Panc1 (cell line): ENCODE measurements at regions not wholly inside any gene's neighbourhood (a gene's known extent, or its start where the extent isn't known, plus 50 kb on each side); places are given as distances from the start of the nearest gene placed in this dataset.

Experiments
- POLR2AphosphoS5 ChIP-seq: IDR thresholded peaks from 2 replicates; pipeline ENCODE4 v1.6.1; 2012; ENCODE audit warnings: mild to moderate bottlenecking, low read depth, low read length, moderate library complexity
- SIN3A ChIP-seq: IDR thresholded peaks from 2 replicates; pipeline ENCODE4 v1.6.1; 2012; ENCODE audit warnings: low read depth, mild to moderate bottlenecking, low read length, moderate library complexity, borderline replicate concordance; ENCODE audit not compliant: insufficient read depth
- TCF7L2 ChIP-seq: IDR thresholded peaks from 2 replicates; pipeline ENCODE4 v1.6.1; 2011; ENCODE audit warnings: mild to moderate bottlenecking, low read depth, low read length, inconsistent platforms
- TF ChIP-seq, protein P1 (sequence below): fragments of 450-650 bp; IDR thresholded peaks from 2 replicates; pipeline ENCODE4 v1.5.1; 2017; ENCODE audit warnings: mild to moderate bottlenecking
- TF ChIP-seq, protein P2 (sequence below), 2 experiments: IDR thresholded peaks; 2 replicates each; pipeline ENCODE4 v1.6.1; 2011 to 2012; ENCODE audit warnings: low read depth in 2 of 2, control low read depth in 1 of 2, low read length in 1 of 2, mild to moderate bottlenecking in 1 of 2, moderate library complexity in 1 of 2; ENCODE audit not compliant: insufficient read depth in 1 of 2

DNA sequence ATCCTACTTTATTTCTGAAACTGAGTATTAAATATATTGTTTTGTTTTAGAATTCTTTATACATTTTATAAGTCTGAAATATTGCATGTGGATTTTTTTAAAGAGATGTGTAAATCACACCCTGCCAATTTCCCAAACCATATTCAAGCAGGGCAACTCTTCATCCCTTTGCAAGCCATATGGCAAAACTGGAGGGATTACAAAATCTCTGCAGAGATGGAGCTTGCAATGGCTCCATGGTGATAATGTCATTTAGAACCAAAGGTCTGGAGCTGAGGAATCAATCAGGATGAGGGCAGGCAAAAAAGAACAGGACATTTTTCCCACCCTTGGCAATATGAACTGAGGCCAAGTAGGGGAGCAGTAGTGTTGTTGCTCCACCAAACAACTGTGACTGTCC is 173.4 kb downstream of the BMP4 start:
- TF ChIP-seq, protein P1, sequence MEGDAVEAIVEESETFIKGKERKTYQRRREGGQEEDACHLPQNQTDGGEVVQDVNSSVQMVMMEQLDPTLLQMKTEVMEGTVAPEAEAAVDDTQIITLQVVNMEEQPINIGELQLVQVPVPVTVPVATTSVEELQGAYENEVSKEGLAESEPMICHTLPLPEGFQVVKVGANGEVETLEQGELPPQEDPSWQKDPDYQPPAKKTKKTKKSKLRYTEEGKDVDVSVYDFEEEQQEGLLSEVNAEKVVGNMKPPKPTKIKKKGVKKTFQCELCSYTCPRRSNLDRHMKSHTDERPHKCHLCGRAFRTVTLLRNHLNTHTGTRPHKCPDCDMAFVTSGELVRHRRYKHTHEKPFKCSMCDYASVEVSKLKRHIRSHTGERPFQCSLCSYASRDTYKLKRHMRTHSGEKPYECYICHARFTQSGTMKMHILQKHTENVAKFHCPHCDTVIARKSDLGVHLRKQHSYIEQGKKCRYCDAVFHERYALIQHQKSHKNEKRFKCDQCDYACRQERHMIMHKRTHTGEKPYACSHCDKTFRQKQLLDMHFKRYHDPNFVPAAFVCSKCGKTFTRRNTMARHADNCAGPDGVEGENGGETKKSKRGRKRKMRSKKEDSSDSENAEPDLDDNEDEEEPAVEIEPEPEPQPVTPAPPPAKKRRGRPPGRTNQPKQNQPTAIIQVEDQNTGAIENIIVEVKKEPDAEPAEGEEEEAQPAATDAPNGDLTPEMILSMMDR = no peak
- TF ChIP-seq, protein P2, sequence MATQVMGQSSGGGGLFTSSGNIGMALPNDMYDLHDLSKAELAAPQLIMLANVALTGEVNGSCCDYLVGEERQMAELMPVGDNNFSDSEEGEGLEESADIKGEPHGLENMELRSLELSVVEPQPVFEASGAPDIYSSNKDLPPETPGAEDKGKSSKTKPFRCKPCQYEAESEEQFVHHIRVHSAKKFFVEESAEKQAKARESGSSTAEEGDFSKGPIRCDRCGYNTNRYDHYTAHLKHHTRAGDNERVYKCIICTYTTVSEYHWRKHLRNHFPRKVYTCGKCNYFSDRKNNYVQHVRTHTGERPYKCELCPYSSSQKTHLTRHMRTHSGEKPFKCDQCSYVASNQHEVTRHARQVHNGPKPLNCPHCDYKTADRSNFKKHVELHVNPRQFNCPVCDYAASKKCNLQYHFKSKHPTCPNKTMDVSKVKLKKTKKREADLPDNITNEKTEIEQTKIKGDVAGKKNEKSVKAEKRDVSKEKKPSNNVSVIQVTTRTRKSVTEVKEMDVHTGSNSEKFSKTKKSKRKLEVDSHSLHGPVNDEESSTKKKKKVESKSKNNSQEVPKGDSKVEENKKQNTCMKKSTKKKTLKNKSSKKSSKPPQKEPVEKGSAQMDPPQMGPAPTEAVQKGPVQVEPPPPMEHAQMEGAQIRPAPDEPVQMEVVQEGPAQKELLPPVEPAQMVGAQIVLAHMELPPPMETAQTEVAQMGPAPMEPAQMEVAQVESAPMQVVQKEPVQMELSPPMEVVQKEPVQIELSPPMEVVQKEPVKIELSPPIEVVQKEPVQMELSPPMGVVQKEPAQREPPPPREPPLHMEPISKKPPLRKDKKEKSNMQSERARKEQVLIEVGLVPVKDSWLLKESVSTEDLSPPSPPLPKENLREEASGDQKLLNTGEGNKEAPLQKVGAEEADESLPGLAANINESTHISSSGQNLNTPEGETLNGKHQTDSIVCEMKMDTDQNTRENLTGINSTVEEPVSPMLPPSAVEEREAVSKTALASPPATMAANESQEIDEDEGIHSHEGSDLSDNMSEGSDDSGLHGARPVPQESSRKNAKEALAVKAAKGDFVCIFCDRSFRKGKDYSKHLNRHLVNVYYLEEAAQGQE (IDR thresholded peaks at IDR 0.05; ENCODE audit: insufficient read depth in 1 of 2, low read depth in 2 of 2, low read length in 1 of 2) = no peak
- TF ChIP-seq TCF7L2 (no peak), POLR2AphosphoS5 (no peak), SIN3A (no peak)
